Effector memory CD4-positive, alpha-beta T cell (primary cell): ENCODE measurements at regions not wholly inside any gene's neighbourhood (a gene's known extent, or its start where the extent isn't known, plus 50 kb on each side); places are given as distances from the start of the nearest gene placed in this dataset.
"Not testable (repeated sequence)": the region's sequence is repeated elsewhere in the genome, so short reads cannot be mapped to it uniquely, and the experiment has no call there.

Experiments used
- DNase-seq, 3 donors: peaks; one replicate each; pipeline ENCODE4 v3.0.0-alpha.2; 2020
- H3K27ac ChIP-seq: 2 replicates; pipeline ENCODE4 v1.7.0; 2013; ENCODE audit warnings: mild to moderate bottlenecking, low read length, moderate library complexity; ENCODE audit not compliant: insufficient read depth, poor library complexity, severe bottlenecking
- H3K27me3 ChIP-seq: replicated peaks from 2 replicates; pipeline ENCODE4 v1.7.0; 2013; ENCODE audit warnings: mild to moderate bottlenecking, low read length; ENCODE audit not compliant: insufficient read depth, control insufficient read depth, poor library complexity, severe bottlenecking
- H3K36me3 ChIP-seq: 2 replicates; pipeline ENCODE4 v1.7.0; 2013; ENCODE audit warnings: mild to moderate bottlenecking, low read length, moderate library complexity; ENCODE audit not compliant: control insufficient read depth, insufficient read depth
- H3K4me1 ChIP-seq: 2 replicates; pipeline ENCODE4 v1.7.0; 2013; ENCODE audit warnings: low read length, mild to moderate bottlenecking; ENCODE audit not compliant: control insufficient read depth, insufficient read depth, poor library complexity, severe bottlenecking
- H3K4me3 ChIP-seq: 2 replicates; pipeline ENCODE4 v1.7.0; 2013; ENCODE audit warnings: low read length, low read depth, mild to moderate bottlenecking; ENCODE audit not compliant: insufficient read depth, poor library complexity, severe bottlenecking
- H3K9me3 ChIP-seq: 2 replicates; pipeline ENCODE4 v1.7.0; 2013; ENCODE audit warnings: mild to moderate bottlenecking, low read length, moderate library complexity; ENCODE audit not compliant: control insufficient read depth

- not testable (repeated sequence) for DNase-seq, H3K36me3 ChIP-seq, H3K27ac ChIP-seq, H3K4me3 ChIP-seq, H3K9me3 ChIP-seq, H3K27me3 ChIP-seq, H3K4me1 ChIP-seq
Observed at GRCh38 chr2:234693681-234694190, 196.9 kb upstream of the ARL4C start.

DNA sequence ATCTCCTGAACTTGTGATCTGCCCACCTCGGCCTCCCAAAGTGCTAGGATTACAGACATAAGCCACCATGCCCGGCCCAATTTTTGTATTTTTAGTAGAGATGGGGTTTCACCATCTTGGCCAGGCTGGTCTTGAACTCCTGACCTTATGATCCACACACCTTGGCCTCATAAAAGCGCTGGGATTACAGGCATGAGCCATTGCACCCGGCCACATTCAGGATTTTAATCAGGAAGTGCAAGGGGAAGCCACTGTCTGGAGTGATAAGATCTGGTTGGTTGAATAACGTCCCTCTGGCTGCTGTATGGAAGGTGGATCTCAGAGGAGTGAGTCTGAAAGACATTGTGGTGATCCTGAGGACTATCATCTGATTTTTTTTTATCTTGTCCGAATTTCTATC, 196.3 kb upstream of the ARL4C start:
- not testable (repeated sequence) for H3K36me3 ChIP-seq, H3K9me3 ChIP-seq, H3K4me3 ChIP-seq, H3K27ac ChIP-seq, DNase-seq, H3K27me3 ChIP-seq, H3K4me1 ChIP-seq

GRCh38 chr2:234691968-234692955, 195.4 kb upstream of the ARL4C start:
- no peak overlapping the region for H3K27ac ChIP-seq
- no peaks in the 10 kb centered on the region for H3K4me1 ChIP-seq
- no peaks in the 10 kb centered on the region for H3K27me3 ChIP-seq
- H3K36me3 ChIP-seq, result no peaks in the 10 kb centered on the region
- no peak for DNase-seq
- no peak overlapping the region for H3K4me3 ChIP-seq
- H3K9me3 ChIP-seq, result no peaks in the 10 kb centered on the region

DNA sequence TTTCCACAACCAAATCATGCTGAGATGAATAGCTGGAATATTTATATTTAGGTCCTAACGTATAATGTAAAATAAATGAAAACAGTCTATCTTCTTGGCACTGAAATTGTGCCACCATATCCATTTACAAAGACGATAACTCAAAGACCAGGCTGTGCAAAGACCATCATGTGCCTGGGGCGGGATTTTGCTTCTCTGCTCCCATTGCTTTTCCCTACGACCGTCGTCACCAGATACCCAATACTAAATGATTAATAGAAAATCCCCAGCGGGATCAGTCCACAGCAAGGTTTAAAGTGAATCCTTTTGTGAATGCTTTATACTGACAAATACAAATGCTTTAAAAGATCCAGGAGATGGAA, 194.3 kb upstream of the ARL4C start:
- Histone ChIP-seq H3K27me3 (no peaks in the 10 kb centered on the region), H3K36me3 (no peaks in the 10 kb centered on the region), H3K27ac (no peak overlapping the region), H3K4me3 (no peak overlapping the region), H3K9me3 (no peaks in the 10 kb centered on the region), H3K4me1 (no peaks in the 10 kb centered on the region)
- DNase-seq, result no peak

GRCh38 chr2:234690569-234691213, 193.8 kb upstream of the ARL4C start:
- Histone ChIP-seq H3K36me3 (no peaks in the 10 kb centered on the region), H3K4me1 (no peaks in the 10 kb centered on the region), H3K27me3 (no peaks in the 10 kb centered on the region), H3K9me3 (no peaks in the 10 kb centered on the region), H3K4me3 (no peak overlapping the region), H3K27ac (no peak overlapping the region)
- DNase-seq, result no peak

DNA sequence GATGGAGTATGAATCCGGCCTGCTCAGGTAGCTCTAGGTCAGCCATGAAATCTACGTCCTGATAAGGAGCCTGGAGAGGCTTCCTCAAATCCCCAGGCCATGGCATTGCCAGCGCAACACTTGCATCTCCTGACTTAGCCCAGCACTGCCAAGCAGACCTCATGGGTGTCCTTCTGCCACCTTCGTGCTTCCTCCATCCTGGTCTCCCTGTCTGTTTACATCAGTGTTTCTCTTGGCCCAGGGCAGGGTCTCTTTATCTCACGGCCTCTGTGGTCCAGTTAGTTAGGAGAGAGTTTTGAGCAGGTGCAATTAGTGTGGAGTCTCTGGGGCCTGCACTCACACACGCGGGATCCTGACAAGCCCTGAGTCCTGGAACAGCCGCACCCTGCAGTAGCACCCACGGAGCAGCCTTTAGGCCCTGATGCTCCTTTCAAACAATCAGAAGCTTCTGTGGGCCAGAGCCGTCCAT, 193.1 kb upstream of the ARL4C start:
- Histone ChIP-seq H3K27ac (no peak overlapping the region), H3K27me3 (no peaks in the 10 kb centered on the region), H3K36me3 (no peaks in the 10 kb centered on the region), H3K4me3 (no peak overlapping the region), H3K9me3 (no peaks in the 10 kb centered on the region), H3K4me1 (no peaks in the 10 kb centered on the region)
- no peak for DNase-seq

DNA sequence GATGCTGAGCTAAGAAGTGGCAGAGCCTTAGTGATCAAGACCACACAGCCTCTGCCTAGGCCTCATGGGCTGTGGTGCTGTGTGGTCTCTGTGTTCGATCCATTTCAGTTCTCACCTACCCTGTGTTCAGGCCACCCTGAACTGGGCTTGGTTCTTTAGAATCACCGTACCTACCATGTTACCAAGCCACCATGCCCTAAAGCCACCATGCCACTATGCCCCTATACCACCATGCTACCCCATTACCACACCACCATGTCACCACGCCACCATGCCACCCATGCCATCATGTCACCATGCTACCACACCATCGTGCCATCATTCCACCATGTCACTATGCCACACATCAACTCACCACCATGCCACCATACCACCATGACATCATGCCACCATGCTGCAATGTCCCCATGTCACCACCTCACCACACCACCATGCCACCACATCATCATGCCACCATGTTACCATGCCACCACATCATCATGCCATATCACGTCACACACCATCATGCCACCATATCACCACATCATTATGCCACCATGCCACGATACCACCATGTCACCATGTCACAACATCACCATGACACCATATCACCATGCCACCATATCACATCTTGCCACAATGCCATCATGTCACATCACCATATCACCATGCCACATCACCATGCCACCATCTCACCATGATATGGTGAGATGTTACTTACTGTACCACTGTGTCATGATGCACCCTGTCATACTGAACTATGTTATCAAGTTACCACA, 191.0 kb upstream of the ARL4C start:
- no peak overlapping the region for H3K27ac ChIP-seq
- DNase-seq, result no peak
- no peak overlapping the region for H3K4me3 ChIP-seq
- H3K36me3 ChIP-seq, result no peaks in the 10 kb centered on the region
- H3K9me3 ChIP-seq, result no peaks in the 10 kb centered on the region
- no peaks in the 10 kb centered on the region for H3K4me1 ChIP-seq
- H3K27me3 ChIP-seq, result no peaks in the 10 kb centered on the region

- no peaks in the 10 kb centered on the region for H3K27me3 ChIP-seq
- no peak overlapping the region for H3K4me3 ChIP-seq
- H3K36me3 ChIP-seq, result no peaks in the 10 kb centered on the region
- DNase-seq, result no peak
- H3K27ac ChIP-seq, result no peak overlapping the region
- H3K9me3 ChIP-seq, result no peaks in the 10 kb centered on the region
- H3K4me1 ChIP-seq, result no peaks in the 10 kb centered on the region
Observed at GRCh38 chr2:234686088-234686890, 189.4 kb upstream of the ARL4C start.

DNA sequence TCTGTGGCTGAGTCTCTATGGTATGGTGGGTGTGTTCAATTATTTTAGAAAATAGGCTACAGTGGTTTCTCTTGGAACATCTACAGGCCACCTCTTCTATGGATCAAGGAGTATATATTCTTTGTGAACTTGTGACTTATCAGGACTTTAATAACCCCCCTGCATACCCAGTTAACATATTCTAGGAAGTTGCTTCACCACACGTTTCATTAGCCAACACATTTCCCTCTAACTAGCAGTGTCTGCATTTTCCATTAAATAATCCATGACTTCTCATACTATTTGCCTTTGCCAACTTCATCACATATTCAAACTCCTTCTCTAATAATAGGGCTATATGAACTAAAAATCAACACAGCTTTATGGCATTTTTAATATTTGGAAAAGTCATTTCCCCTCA, 187.6 kb upstream of the ARL4C start:
- Histone ChIP-seq H3K27ac (no peak overlapping the region), H3K27me3 (no peaks in the 10 kb centered on the region), H3K4me1 (no peaks in the 10 kb centered on the region), H3K36me3 (no peaks in the 10 kb centered on the region), H3K4me3 (no peak overlapping the region), H3K9me3 (no peaks in the 10 kb centered on the region)
- DNase-seq, result no peak
